ENCODE measurements at regions not wholly inside any gene's neighbourhood (a gene's known extent, or its start where the extent isn't known, plus 50 kb on each side); places are given as distances from the start of the nearest gene placed in this dataset.
"Not testable (repeated sequence)": the region's sequence is repeated elsewhere in the genome, so short reads cannot be mapped to it uniquely, and the experiment has no call there.

DNA sequence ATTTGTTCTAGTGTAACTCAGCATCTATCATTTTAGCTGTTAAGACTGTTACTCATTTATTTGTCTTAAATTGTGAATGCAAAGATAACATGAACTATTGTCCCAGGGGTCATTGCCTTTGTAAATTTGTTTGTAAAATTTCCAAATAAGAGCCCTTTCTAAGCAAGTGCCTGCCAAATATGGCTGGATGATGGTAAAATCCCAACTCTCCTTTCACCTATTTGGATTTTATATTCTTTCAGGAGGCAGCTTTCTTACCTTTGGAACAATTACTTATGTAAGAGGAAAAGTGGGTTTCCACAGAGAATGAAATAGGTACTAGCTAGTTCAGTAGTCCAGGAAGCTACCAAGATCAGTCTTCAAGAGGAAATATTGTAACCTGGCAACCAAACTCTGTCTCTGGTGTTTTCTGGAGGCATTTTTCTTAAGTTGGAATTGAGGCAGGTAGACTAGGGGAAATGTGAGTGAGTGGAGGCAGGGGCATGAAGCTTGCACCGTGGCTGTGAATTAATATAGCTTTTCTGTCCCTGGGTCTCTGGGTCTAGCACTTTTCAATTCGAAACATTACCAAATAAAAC is 88.5 kb upstream of the XIST start:
- DNase-seq = no peak

GRCh38 chrX:73937843-73938242 is 85.3 kb upstream of the XIST start:
- not testable (repeated sequence) for DNase-seq

DNA sequence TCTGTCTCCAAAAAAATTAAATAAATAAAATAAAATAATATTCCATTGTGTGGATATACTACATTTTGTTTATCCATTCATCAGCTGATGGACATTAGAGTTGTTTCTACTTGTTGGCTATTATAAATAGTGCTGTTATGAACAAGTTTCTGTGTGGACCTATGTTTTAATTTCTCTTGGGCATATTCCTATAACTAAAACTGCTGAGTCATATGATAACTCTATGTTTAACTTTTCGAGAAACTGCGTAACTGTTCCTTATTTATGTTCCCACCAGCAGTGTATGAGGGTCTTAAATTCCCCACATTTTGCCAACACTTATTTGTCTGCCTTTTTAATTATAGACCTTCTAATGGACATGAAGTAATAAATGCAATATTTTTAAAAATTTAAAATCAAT is 80.0 kb upstream of the XIST start:
- DNase-seq = no peak

DNA sequence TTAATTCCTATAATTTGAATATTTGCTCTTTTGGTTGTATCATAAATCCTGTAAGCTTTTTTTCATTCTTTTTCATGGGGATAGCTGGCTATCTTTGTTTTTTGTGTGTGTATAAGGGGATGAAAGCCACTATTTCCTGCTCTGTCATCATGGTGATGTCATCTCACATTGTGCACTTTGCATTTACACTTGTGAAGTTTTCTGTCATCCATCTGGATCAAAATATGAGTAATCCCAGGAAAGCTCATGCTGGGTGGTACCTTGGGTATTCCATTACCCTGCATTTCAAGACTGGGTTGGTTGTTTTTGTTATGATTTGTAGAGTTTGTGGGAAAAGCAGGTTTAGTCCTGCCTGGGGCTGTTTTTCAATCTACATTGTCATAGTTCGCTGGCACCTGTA is 77.8 kb upstream of the XIST start:
- no peak for DNase-seq

- no peak for DNase-seq
Observed at GRCh38 chrX:73922856-73923455, 70.4 kb upstream of the XIST start.

GRCh38 chrX:73916931-73917667 is 64.6 kb upstream of the XIST start:
- DNase-seq = no peak

GRCh38 chrX:73916489-73916888 is 64.0 kb upstream of the XIST start:
- DNase-seq = no peak

DNA sequence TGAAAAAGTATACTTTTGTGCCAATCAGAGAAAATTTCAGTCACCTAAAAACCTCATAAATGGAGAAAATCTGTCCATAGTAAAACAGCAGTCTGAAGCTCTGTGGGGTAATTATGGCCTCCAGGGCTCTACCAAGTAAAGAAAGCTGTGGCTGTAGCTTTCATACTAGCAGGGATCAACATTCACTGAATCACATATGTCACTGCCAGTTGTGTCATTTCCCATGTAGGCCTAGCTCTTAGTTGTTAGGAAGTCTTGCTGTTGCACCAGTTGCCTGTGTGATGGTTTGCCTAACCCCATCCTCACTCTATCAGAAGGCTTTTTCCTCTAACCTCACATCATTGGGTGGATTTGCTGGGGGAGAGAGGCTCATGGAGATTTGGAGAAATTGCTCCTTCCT is 62.3 kb upstream of the XIST start:
- not testable (repeated sequence) for DNase-seq

DNA sequence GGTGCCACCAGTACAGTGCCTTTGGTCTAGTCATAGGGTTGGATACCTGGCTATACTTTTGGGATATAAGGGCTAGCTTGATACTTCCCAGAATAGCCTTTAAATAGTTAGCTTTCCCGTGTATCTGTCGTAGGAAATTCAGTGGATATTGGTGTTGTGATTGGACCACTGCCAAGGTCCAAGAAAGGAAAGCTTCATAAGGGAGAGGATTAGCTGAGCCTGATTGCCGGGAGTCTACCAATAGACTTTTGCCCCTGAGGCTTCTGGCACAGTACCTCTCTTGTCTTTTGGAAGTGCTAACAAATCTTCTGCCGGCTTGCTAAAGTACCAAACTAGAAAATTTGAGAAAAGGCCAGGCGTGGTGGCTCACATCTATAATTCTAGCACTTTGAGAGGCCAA is 61.1 kb upstream of the XIST start:
- DNase-seq = no peak

GRCh38 chrX:73911946-73912345 is 59.4 kb upstream of the XIST start:
- not testable (repeated sequence) for DNase-seq

GRCh38 chrX:73905749-73906374 is 53.3 kb upstream of the XIST start:
- not testable (repeated sequence) for DNase-seq

GRCh38 chrX:73903941-73904340 is 51.4 kb upstream of the XIST start:
- no peak for DNase-seq
